HUES6 (cell line): ENCODE measurements at regions not wholly inside any gene's neighbourhood (a gene's known extent, or its start where the extent isn't known, plus 50 kb on each side); places are given as distances from the start of the nearest gene placed in this dataset.

Source experiments
- H3K27ac ChIP-seq: 2 replicates; pipeline ENCODE4 v1.7.0; 2013; ENCODE audit warnings: low read depth, mild to moderate bottlenecking, low read length, inconsistent platforms
- H3K27me3 ChIP-seq: 2 replicates; pipeline ENCODE4 v1.6.1; 2013; ENCODE audit warnings: low read length; ENCODE audit not compliant: control insufficient read depth, insufficient read depth
- H3K36me3 ChIP-seq: 2 replicates; pipeline ENCODE4 v1.6.1; 2013; ENCODE audit warnings: low read length; ENCODE audit not compliant: control insufficient read depth, insufficient read depth
- H3K4me1 ChIP-seq: 2 replicates; pipeline ENCODE4 v1.6.1; 2013; ENCODE audit warnings: low read length; ENCODE audit not compliant: control insufficient read depth, insufficient read depth
- H3K4me3 ChIP-seq: 2 replicates; pipeline ENCODE4 v1.5.1; 2013; ENCODE audit warnings: low read depth, low read length
- H3K9ac ChIP-seq: one replicate; pipeline ENCODE4 v1.6.1; 2013; ENCODE audit warnings: mild to moderate bottlenecking, low read length
- H3K9me3 ChIP-seq: 2 replicates; pipeline ENCODE4 v1.6.1; 2013; ENCODE audit warnings: low read depth, low read length; ENCODE audit not compliant: control insufficient read depth, insufficient read depth

GRCh38 chr11:135037828-135038227 is 625.8 kb upstream of the B3GAT1 start:
- Histone ChIP-seq H3K9me3 (no peaks in the 10 kb centered on the region), H3K36me3 (no peaks in the 10 kb centered on the region), H3K27me3 (no peaks in the 10 kb centered on the region), H3K4me3 (no peak overlapping the region), H3K4me1 (peaks cover 6% of the 10 kb centered on the region), H3K27ac (no peak overlapping the region), H3K9ac (no peak overlapping the region)

DNA sequence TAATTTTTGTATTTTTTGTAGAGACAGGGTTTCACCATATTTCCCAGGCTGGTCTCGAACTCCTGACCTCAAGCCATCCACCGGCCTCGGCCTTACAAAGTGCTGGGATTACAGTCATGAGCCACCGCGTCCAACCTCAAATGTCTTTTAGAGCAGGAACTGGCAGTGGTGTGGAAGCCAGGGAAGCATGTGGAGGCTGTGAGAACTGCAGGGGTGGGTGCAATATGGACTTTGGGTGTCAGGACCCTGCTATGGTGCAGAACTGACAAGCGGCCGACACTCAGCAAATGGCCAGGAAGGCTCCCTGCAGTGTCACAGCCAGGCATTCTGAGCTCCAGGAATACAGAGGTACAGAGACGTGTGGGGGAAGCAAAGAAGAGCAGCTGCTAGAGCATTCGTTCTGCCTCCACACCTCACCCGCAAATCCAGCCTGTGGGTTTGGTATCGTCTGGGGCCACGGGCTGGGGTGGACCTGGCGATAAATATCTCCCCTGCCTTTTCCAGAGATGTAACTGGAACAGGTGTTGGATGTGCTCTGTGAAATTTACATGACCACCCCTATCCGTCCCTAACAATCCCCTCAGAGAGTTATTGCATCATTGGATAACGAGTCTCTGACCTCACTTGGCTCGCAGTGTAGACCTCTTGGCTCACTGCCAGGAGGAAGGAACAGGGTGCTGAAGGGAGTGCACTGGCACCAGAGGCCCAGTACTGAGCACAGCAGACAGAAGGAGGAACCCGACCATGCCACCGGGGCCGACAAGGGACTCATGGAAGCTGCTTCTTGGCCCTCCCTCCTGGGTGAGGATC is 624.7 kb upstream of the B3GAT1 start:
- Histone ChIP-seq H3K27ac (no peak overlapping the region), H3K4me1 (peaks cover 9% of the 10 kb centered on the region), H3K27me3 (peaks cover 3% of the 10 kb centered on the region; the same call in 1 of the 2 replicates), H3K4me3 (no peak overlapping the region), H3K9ac (no peak overlapping the region), H3K9me3 (no peaks in the 10 kb centered on the region), H3K36me3 (no peaks in the 10 kb centered on the region)

GRCh38 chr11:135035282-135035681 is 623.2 kb upstream of the B3GAT1 start:
- Histone ChIP-seq H3K36me3 (no peaks in the 10 kb centered on the region), H3K9me3 (no peaks in the 10 kb centered on the region), H3K4me3 (no peak overlapping the region), H3K27me3 (peaks cover 3% of the 10 kb centered on the region; the same call in 1 of the 2 replicates), H3K9ac (no peak overlapping the region), H3K4me1 (peaks cover 15% of the 10 kb centered on the region), H3K27ac (no peak overlapping the region)

GRCh38 chr11:135033540-135033939 is 621.5 kb upstream of the B3GAT1 start:
- Histone ChIP-seq H3K36me3 (no peaks in the 10 kb centered on the region), H3K27ac (no peak overlapping the region), H3K9ac (no peak overlapping the region), H3K27me3 (peaks cover 3% of the 10 kb centered on the region; the same call in 1 of the 2 replicates), H3K4me3 (no peak overlapping the region), H3K4me1 (peaks cover 18% of the 10 kb centered on the region), H3K9me3 (no peaks in the 10 kb centered on the region)

DNA sequence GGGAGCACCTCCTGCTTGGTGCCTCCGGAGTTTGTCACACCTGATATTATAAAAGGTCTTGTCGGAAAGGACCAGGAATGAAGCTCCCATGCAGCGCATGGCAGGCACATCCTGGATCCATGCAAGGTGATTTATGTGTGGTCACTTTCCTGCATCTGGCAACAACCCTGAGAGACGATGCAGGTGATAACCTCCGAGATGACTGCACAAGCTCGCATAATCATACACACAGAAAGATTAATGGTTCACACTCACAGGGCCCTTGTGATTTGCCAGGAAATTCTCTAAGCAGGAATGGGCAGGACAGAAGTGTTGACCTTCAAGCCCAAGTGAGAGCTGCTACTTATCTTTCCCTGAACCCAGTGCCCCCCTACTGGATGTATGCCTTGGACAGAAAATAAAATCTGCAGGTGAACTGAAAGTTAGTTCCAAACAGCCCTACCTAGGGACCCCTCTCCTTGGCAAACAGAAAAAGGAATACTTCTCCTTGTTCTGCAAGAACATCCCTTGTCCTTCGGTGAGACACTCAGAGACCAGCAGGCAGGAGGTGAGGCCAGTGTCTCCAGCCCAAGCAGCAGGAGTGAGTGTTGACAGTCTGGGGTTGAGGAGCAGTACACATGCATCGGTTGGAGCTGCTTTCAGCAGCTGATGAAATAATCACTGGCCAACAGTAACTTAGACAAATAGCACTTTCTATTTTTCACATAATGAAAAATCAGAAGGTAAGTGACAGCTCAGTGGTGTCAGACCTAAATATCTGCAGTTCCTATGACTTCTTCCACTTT is 619.4 kb upstream of the B3GAT1 start:
- H3K36me3 ChIP-seq: no peaks in the 10 kb centered on the region
- peaks cover 3% of the 10 kb centered on the region; the same call in 1 of the 2 replicates for H3K27me3 ChIP-seq
- H3K27ac ChIP-seq: no peak overlapping the region
- no peak overlapping the region for H3K4me3 ChIP-seq
- peaks cover 18% of the 10 kb centered on the region for H3K4me1 ChIP-seq
- H3K9ac ChIP-seq: no peak overlapping the region
- no peaks in the 10 kb centered on the region for H3K9me3 ChIP-seq

DNA sequence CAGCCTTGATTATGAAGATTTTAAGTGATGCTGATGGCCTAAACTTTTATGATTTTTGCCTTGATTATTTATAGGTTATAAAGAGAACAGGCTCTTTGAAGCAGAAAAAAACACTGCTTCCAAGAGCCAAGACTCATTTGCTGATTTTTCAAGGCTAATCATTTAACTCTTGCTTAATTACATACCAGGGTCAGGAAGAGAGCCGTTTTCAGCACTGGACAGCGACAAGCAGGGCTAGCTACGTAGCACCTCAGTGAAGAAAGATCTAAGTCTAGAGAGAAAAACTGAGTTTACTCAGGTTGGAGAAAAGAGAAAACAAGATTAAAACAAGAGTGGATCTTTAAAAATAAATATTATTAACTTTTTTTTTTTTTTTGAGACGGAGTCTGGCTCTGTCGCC is 615.4 kb upstream of the B3GAT1 start:
- no peak overlapping the region for H3K27ac ChIP-seq

DNA sequence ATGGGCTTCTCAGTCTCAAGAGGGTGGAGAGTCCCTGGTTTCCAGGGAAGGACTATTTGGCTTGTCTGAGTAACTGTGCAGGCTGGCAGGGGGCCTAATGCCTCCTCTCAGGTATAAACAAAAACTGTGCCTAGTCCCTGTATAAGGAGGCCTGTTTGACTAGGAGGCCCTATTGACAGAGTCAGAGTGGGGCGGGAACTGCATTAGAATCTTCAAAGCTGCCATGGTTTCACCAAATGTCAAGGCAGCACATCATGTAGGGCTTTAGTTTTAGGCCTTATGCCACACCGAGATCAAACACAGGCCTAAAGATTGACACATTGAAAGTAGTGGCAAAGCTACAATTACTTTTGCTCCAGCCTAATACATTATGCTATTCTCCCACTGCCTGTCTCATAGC is 611.5 kb upstream of the B3GAT1 start:
- no peak overlapping the region for H3K27ac ChIP-seq
- H3K4me3 ChIP-seq: no peak overlapping the region
- H3K4me1 ChIP-seq: no peaks in the 10 kb centered on the region; the same call in 1 of the 2 replicates
- no peaks in the 10 kb centered on the region for H3K36me3 ChIP-seq
- H3K9me3 ChIP-seq: no peaks in the 10 kb centered on the region
- H3K27me3 ChIP-seq: no peaks in the 10 kb centered on the region
- H3K9ac ChIP-seq: no peak overlapping the region

More for the DNA sequence above, 615.4 kb upstream of the B3GAT1 start:
- Histone ChIP-seq H3K4me3 (no peak overlapping the region), H3K9ac (no peak overlapping the region), H3K27me3 (peaks cover under 1% of the 10 kb centered on the region; the same call in 1 of the 2 replicates), H3K9me3 (no peaks in the 10 kb centered on the region), H3K4me1 (peaks cover 8% of the 10 kb centered on the region), H3K36me3 (no peaks in the 10 kb centered on the region)

DNA sequence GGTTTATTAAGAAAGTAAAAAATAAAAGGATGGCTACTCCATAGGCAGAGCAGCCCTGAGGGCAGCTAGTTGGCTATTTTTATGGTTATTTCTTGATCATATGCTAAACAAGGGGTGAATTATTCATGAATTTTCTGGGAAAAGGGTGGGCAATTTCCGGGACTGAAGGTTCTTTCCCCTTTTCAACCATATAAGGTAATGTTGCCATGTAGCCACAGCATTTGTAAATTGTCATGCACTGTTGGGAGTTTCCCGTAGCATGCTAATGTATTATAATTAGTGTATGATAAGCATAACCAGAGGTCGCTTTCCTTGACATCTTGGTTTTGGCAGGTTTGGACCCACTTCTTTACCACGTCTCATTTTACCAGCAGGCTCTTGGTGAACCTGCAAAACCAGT is 610.4 kb upstream of the B3GAT1 start:
- Histone ChIP-seq H3K36me3 (no peaks in the 10 kb centered on the region), H3K27ac (no peak overlapping the region), H3K9me3 (no peaks in the 10 kb centered on the region), H3K27me3 (no peaks in the 10 kb centered on the region), H3K9ac (no peak overlapping the region), H3K4me1 (no peaks in the 10 kb centered on the region; the same call in 1 of the 2 replicates), H3K4me3 (no peak overlapping the region)

GRCh38 chr11:135019899-135020298 is 607.9 kb upstream of the B3GAT1 start:
- H3K4me3 ChIP-seq: no peak overlapping the region
- H3K4me1 ChIP-seq: no peaks in the 10 kb centered on the region; the same call in 1 of the 2 replicates
- H3K27me3 ChIP-seq: no peaks in the 10 kb centered on the region
- H3K27ac ChIP-seq: no peak overlapping the region
- H3K9me3 ChIP-seq: no peaks in the 10 kb centered on the region
- no peak overlapping the region for H3K9ac ChIP-seq
- no peaks in the 10 kb centered on the region for H3K36me3 ChIP-seq

DNA sequence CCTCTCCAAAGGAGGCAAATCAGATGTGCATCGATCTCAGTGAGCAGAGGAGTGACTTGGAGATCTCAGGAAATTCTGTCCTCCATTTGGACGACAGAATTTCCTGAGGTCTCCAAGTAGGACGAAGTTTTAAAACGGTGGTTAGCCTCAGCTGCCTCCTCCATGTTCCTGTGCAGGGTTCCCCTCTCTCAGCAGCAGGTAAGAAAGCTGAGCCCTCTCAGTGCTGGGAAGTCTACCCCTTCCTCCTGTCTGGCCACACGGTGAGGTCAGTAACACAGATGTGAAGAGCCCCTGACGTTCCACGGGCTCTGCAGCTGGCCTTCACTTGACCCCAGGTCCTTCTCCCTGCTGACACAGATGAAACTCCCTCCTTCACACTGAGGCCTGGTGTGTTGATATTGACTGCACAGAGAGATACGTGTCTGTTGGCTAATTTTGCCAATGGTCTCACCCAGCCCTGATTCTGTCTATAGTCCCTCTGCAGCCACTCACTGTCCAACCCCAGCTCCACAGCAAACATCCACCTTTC is 607.4 kb upstream of the B3GAT1 start:
- Histone ChIP-seq H3K27ac (no peak overlapping the region), H3K4me1 (no peaks in the 10 kb centered on the region; the same call in 1 of the 2 replicates), H3K4me3 (no peak overlapping the region), H3K36me3 (no peaks in the 10 kb centered on the region), H3K9ac (no peak overlapping the region), H3K27me3 (no peaks in the 10 kb centered on the region), H3K9me3 (no peaks in the 10 kb centered on the region)

DNA sequence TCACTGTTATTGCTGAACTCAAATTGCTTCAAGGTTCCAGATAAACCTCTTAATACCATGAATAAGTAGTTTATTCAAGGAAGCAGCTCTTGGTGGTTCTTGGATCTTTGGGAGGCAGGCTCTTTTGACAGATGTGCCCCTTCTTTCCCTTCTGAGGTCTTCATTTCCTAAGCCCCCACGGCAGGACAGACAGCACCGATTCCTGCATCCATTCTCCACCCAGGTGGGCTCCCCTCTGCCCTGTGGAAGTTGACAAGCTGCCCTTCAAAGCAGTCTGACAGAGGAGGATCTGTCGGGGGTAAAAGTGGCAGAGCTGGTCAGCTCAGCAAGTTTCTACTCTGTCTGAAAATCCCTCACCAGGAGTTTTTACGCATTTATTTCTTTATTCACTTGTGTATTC is 605.3 kb upstream of the B3GAT1 start:
- H3K4me3 ChIP-seq: no peak overlapping the region
- no peaks in the 10 kb centered on the region for H3K36me3 ChIP-seq
- H3K9me3 ChIP-seq: no peaks in the 10 kb centered on the region
- no peak overlapping the region for H3K9ac ChIP-seq
- no peak overlapping the region for H3K27ac ChIP-seq
- H3K4me1 ChIP-seq: no peaks in the 10 kb centered on the region
- no peaks in the 10 kb centered on the region for H3K27me3 ChIP-seq
